ENCODE measurements at regions not wholly inside any gene's neighbourhood (a gene's known extent, or its start where the extent isn't known, plus 50 kb on each side); places are given as distances from the start of the nearest gene placed in this dataset.
A peak's percentile ranks its signal among the peaks of the same experiment; 100 is the strongest.
"Not testable (repeated sequence)": the region's sequence is repeated elsewhere in the genome, so short reads cannot be mapped to it uniquely, and the experiment has no call there.

GRCh38 chr6:50358113-50358512, 308.4 kb upstream of the DEFB112 start:
- DNase-seq, result no peak

- peak; percentile 45 for DNase-seq
These were observed 312.1 kb upstream of the DEFB112 start for GRCh38 chr6:50361641-50362331.

GRCh38 chr6:50362706-50363105, 313.0 kb upstream of the DEFB112 start:
- no peak for DNase-seq

GRCh38 chr6:50369996-50370395, 320.3 kb upstream of the DEFB112 start:
- DNase-seq, result no peak

- no peak for DNase-seq
These were observed 330.8 kb upstream of the DEFB112 start for GRCh38 chr6:50380406-50381098.

GRCh38 chr6:50381099-50381415, 331.3 kb upstream of the DEFB112 start:
- no peak for DNase-seq

GRCh38 chr6:50390416-50390815, 322.9 kb upstream of the TFAP2D start:
- no peak for DNase-seq

GRCh38 chr6:50394139-50394538, 319.2 kb upstream of the TFAP2D start:
- DNase-seq, result not testable (repeated sequence)

GRCh38 chr6:50404643-50405042, 308.7 kb upstream of the TFAP2D start:
- no peak for DNase-seq

- DNase-seq, result no peak
These were observed 302.7 kb upstream of the TFAP2D start for GRCh38 chr6:50410579-50410978.

GRCh38 chr6:50421041-50421440, 292.3 kb upstream of the TFAP2D start:
- not testable (repeated sequence) for DNase-seq

GRCh38 chr6:50427267-50427666, 286.1 kb upstream of the TFAP2D start:
- DNase-seq, result no peak

- no peak for DNase-seq
These were observed 275.4 kb upstream of the TFAP2D start for GRCh38 chr6:50437901-50438300.

GRCh38 chr6:50442531-50443040, 270.7 kb upstream of the TFAP2D start:
- DNase-seq, result no peak

- no peak for DNase-seq
These were observed 270.2 kb upstream of the TFAP2D start for GRCh38 chr6:50443144-50443543.

GRCh38 chr6:50449128-50449527, 264.2 kb upstream of the TFAP2D start:
- no peak for DNase-seq

- DNase-seq, result no peak
These were observed 261.4 kb upstream of the TFAP2D start for GRCh38 chr6:50451826-50452400.

- DNase-seq, result no peak
These were observed 258.3 kb upstream of the TFAP2D start for GRCh38 chr6:50455029-50455428.

GRCh38 chr6:50457351-50457750, 256.0 kb upstream of the TFAP2D start:
- DNase-seq, result no peak

GRCh38 chr6:50461696-50462095, 251.6 kb upstream of the TFAP2D start:
- DNase-seq, result no peak

GRCh38 chr6:50463931-50464330, 249.4 kb upstream of the TFAP2D start:
- DNase-seq, result no peak

GRCh38 chr6:50467931-50468330, 245.4 kb upstream of the TFAP2D start:
- DNase-seq, result no peak

- no peak for DNase-seq
These were observed 242.3 kb upstream of the TFAP2D start for GRCh38 chr6:50471041-50471440.

GRCh38 chr6:50510361-50510760, 203.0 kb upstream of the TFAP2D start:
- DNase-seq, result no peak
